ENCODE measurements at regions not wholly inside any gene's neighbourhood (a gene's known extent, or its start where the extent isn't known, plus 50 kb on each side); places are given as distances from the start of the nearest gene placed in this dataset.

GRCh38 chr13:61162106-61162505 lies 253.5 kb downstream of the PCDH20 start:
- intact Hi-C loops (cut with DNase I), result no loop called here
- Histone ChIP-seq H3K9me3 (no peaks in the 10 kb centered on the region), H3K4me3 (no peak overlapping the region), H3K27ac (no peak overlapping the region), H3K36me3 (no peaks in the 10 kb centered on the region), H3K27me3 (no peaks in the 10 kb centered on the region), H3K4me1 (no peaks in the 10 kb centered on the region)
- ATAC-seq (no peak), DNase-seq (no peak)
- no peak for TF ChIP-seq CTCF (IDR thresholded peaks at IDR 0.05)

- no peaks in the 10 kb centered on the region for H3K36me3 ChIP-seq
- intact Hi-C loops (cut with DNase I), result no loop called here
- ATAC-seq (no peak), DNase-seq (no peak)
- no peaks in the 10 kb centered on the region for H3K4me1 ChIP-seq
- no peak overlapping the region for H3K27ac ChIP-seq
- TF ChIP-seq CTCF (IDR thresholded peaks at IDR 0.05), result no peak
- no peaks in the 10 kb centered on the region for H3K9me3 ChIP-seq
- no peaks in the 10 kb centered on the region for H3K27me3 ChIP-seq
- H3K4me3 ChIP-seq, result no peak overlapping the region
Measured at GRCh38 chr13:61156753-61157152, 258.9 kb downstream of the PCDH20 start.

- no peak for DNase-seq
- H3K27me3 ChIP-seq, result no peaks in the 10 kb centered on the region
- intact Hi-C loops (cut with DNase I), result no loop called here
- TF ChIP-seq CTCF (IDR thresholded peaks at IDR 0.05), result no peak
- no peak overlapping the region for H3K27ac ChIP-seq
- H3K4me1 ChIP-seq, result no peaks in the 10 kb centered on the region
- H3K9me3 ChIP-seq, result no peaks in the 10 kb centered on the region
- no peaks in the 10 kb centered on the region for H3K36me3 ChIP-seq
- ATAC-seq, result no peak
- no peak overlapping the region for H3K4me3 ChIP-seq
Measured at GRCh38 chr13:61151062-61151461, 264.6 kb downstream of the PCDH20 start.

- H3K27me3 ChIP-seq, result no peaks in the 10 kb centered on the region
- TF ChIP-seq CTCF (IDR thresholded peaks at IDR 0.05), result no peak
- H3K4me3 ChIP-seq, result no peak overlapping the region
- DNase-seq (no peak), ATAC-seq (no peak)
- no peaks in the 10 kb centered on the region for H3K36me3 ChIP-seq
- no peaks in the 10 kb centered on the region for H3K9me3 ChIP-seq
- no peak overlapping the region for H3K27ac ChIP-seq
- intact Hi-C loops (cut with DNase I), result no loop called here
- no peaks in the 10 kb centered on the region for H3K4me1 ChIP-seq
Measured at GRCh38 chr13:61149331-61149730, 266.3 kb downstream of the PCDH20 start.

- no peak for TF ChIP-seq CTCF (IDR thresholded peaks at IDR 0.05)
- DNase-seq (no peak), ATAC-seq (no peak)
- Histone ChIP-seq H3K36me3 (no peaks in the 10 kb centered on the region), H3K4me1 (no peaks in the 10 kb centered on the region), H3K27me3 (no peaks in the 10 kb centered on the region), H3K9me3 (no peaks in the 10 kb centered on the region), H3K27ac (no peak overlapping the region), H3K4me3 (no peak overlapping the region)
- intact Hi-C loops (cut with DNase I), result no loop called here
Measured at GRCh38 chr13:61148691-61149315, 266.8 kb downstream of the PCDH20 start.

- H3K9me3 ChIP-seq, result no peaks in the 10 kb centered on the region
- no peak overlapping the region for H3K4me3 ChIP-seq
- TF ChIP-seq CTCF (IDR thresholded peaks at IDR 0.05), result no peak
- intact Hi-C loops (cut with DNase I), result no loop called here
- DNase-seq (no peak), ATAC-seq (no peak)
- H3K4me1 ChIP-seq, result no peaks in the 10 kb centered on the region
- no peaks in the 10 kb centered on the region for H3K36me3 ChIP-seq
- H3K27me3 ChIP-seq, result no peaks in the 10 kb centered on the region
- H3K27ac ChIP-seq, result no peak overlapping the region
Measured at GRCh38 chr13:61148211-61148610, 267.4 kb downstream of the PCDH20 start.

All from upper lobe of right lung (tissue), 1 donor.